MM.1S (cell line): ENCODE measurements at regions not wholly inside any gene's neighbourhood (a gene's known extent, or its start where the extent isn't known, plus 50 kb on each side); places are given as distances from the start of the nearest gene placed in this dataset.

Experiments used
- DNase-seq: peaks from one replicate; pipeline ENCODE4 v3.0.0-alpha.2; 2015
- H2AFZ ChIP-seq: fragments of 300-600 bp; sonication (generic); 2 replicates; pipeline ENCODE4 v1.6.0; 2016; ENCODE audit warnings: antibody characterized with exemption, low read length
- H3F3A ChIP-seq: fragments of 300-600 bp; sonication (generic); 2 replicates; pipeline ENCODE4 v1.6.1; 2016; ENCODE audit warnings: mild to moderate bottlenecking, antibody characterized with exemption, low read length, moderate library complexity, mixed read lengths; ENCODE audit not compliant: insufficient read depth
- H3K27ac ChIP-seq: fragments of 300-600 bp; sonication (generic); 2 replicates; pipeline ENCODE4 v1.5.1; 2016; ENCODE audit warnings: mild to moderate bottlenecking, low read length
- H3K27me3 ChIP-seq: fragments of 300-600 bp; sonication (generic); replicated peaks from 2 replicates; pipeline ENCODE4 v1.6.0; 2016; ENCODE audit warnings: low read length; ENCODE audit not compliant: insufficient read depth
- H3K36me3 ChIP-seq: fragments of 300-600 bp; sonication (generic); replicated peaks from 2 replicates; pipeline ENCODE4 v1.6.1; 2016; ENCODE audit warnings: mild to moderate bottlenecking, low read length, mixed read lengths; ENCODE audit not compliant: insufficient read depth
- H3K4me1 ChIP-seq: fragments of 300-600 bp; sonication (generic); 2 replicates; pipeline ENCODE4 v1.6.1; 2016; ENCODE audit warnings: low read length, mixed read lengths
- H3K4me2 ChIP-seq: fragments of 300-600 bp; sonication (generic); 2 replicates; pipeline ENCODE4 v1.6.0; 2016; ENCODE audit warnings: low read depth, low read length
- H3K4me3 ChIP-seq: fragments of 300-600 bp; sonication (generic); 2 replicates; pipeline ENCODE4 v1.5.1; 2016; ENCODE audit warnings: low read length, mixed read lengths
- H3K79me2 ChIP-seq: fragments of 300-600 bp; sonication (generic); 2 replicates; pipeline ENCODE4 v1.6.1; 2016; ENCODE audit warnings: mixed run types, low read length, mixed read lengths
- H3K9ac ChIP-seq: fragments of 300-600 bp; sonication (generic); 2 replicates; pipeline ENCODE4 v1.6.1; 2016; ENCODE audit warnings: low read length, mixed read lengths
- H3K9me2 ChIP-seq: fragments of 300-600 bp; sonication (generic); replicated peaks from 2 replicates; pipeline ENCODE4 v1.6.1; 2016; ENCODE audit warnings: mild to moderate bottlenecking, low read length, mixed read lengths; ENCODE audit not compliant: insufficient read depth
- H3K9me3 ChIP-seq: fragments of 300-600 bp; sonication (generic); replicated peaks from 2 replicates; pipeline ENCODE4 v1.6.1; 2016; ENCODE audit warnings: mild to moderate bottlenecking, low read length, mixed read lengths; ENCODE audit not compliant: insufficient read depth
- H4K20me1 ChIP-seq: fragments of 300-600 bp; sonication (generic); 2 replicates; pipeline ENCODE4 v1.6.1; 2016; ENCODE audit warnings: mild to moderate bottlenecking, low read length, moderate library complexity, mixed read lengths; ENCODE audit not compliant: insufficient read depth
- EZH2 ChIP-seq: fragments of 300-600 bp; sonication (generic); optimal IDR thresholded peaks from 2 replicates; pipeline ENCODE3; 2017; ENCODE audit warnings: low read depth, mild to moderate bottlenecking, antibody characterized with exemption, low read length, mixed read lengths
- EZH2phosphoT487 ChIP-seq: fragments of 300-600 bp; sonication (generic); IDR thresholded peaks from 2 replicates; pipeline ENCODE4 v1.6.1; 2018; ENCODE audit warnings: antibody characterized with exemption, low read length
- TF ChIP-seq, protein P1 (sequence below): fragments of 300-600 bp; sonication (generic); IDR thresholded peaks from 2 replicates; pipeline ENCODE4 v1.5.1; 2016; ENCODE audit warnings: antibody characterized with exemption, low read length, mixed read lengths

DNA sequence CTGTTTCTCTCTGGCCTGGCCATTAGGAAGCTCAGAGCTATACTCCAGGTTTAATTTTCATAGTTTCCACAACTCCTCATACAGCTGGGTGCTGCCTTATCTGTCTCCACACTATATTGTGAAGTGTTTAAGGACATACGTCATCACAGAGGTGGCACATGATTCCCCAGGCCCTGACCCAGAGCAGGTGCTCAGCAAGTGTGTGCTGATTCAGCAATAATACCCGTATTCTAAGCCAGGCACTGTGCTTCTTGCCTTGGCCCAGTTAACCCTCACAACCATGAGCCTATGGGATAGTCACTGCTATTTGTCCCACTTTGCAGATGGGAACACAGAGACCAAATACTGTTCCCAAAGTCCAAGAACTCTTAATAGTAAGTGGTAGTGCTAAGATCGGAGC is 93.5 kb upstream of the SMIM23 start:
- no peaks in the 10 kb centered on the region for H3K4me1 ChIP-seq
- TF ChIP-seq EZH2phosphoT487 (no peak), EZH2 (no peak)
- TF ChIP-seq, protein P1, sequence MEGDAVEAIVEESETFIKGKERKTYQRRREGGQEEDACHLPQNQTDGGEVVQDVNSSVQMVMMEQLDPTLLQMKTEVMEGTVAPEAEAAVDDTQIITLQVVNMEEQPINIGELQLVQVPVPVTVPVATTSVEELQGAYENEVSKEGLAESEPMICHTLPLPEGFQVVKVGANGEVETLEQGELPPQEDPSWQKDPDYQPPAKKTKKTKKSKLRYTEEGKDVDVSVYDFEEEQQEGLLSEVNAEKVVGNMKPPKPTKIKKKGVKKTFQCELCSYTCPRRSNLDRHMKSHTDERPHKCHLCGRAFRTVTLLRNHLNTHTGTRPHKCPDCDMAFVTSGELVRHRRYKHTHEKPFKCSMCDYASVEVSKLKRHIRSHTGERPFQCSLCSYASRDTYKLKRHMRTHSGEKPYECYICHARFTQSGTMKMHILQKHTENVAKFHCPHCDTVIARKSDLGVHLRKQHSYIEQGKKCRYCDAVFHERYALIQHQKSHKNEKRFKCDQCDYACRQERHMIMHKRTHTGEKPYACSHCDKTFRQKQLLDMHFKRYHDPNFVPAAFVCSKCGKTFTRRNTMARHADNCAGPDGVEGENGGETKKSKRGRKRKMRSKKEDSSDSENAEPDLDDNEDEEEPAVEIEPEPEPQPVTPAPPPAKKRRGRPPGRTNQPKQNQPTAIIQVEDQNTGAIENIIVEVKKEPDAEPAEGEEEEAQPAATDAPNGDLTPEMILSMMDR = no peak
- no peaks in the 10 kb centered on the region for H3K27me3 ChIP-seq
- H3K9ac ChIP-seq = no peak overlapping the region
- no peak overlapping the region for H3K27ac ChIP-seq
- H3K9me2 ChIP-seq = no peaks in the 10 kb centered on the region
- no peak overlapping the region for H2AFZ ChIP-seq
- H3F3A ChIP-seq = no peaks in the 10 kb centered on the region
- H3K4me2 ChIP-seq = no peak overlapping the region
- H3K9me3 ChIP-seq = no peaks in the 10 kb centered on the region
- DNase-seq = peak; percentile 52
- H3K36me3 ChIP-seq = no peaks in the 10 kb centered on the region
- no peaks in the 10 kb centered on the region for H4K20me1 ChIP-seq
- H3K4me3 ChIP-seq = no peak overlapping the region
- no peaks in the 10 kb centered on the region for H3K79me2 ChIP-seq

DNA sequence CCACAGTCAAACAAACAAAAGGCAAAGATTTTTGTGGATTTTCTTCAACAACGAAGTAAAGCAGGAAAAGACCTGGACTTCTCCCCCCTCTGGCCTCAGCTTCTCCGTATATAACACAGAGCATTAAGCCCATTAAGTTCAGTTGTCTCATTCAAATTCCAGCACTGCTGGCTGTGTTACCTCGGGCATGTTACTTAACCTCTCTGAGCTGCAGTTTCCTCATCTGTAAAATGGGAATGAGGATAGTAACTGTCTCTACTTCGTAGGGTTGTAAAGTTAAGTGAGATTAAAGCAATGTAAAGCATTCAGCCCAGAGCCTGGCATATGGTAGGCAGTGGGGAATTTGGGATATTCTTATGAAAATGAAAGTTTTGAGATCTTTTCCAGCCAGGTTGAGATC is 92.7 kb upstream of the SMIM23 start:
- Histone ChIP-seq H3K4me3 (no peak overlapping the region), H3K36me3 (no peaks in the 10 kb centered on the region), H3K9me3 (no peaks in the 10 kb centered on the region), H3F3A (no peaks in the 10 kb centered on the region), H3K79me2 (no peaks in the 10 kb centered on the region), H3K4me1 (no peaks in the 10 kb centered on the region), H3K9ac (no peak overlapping the region), H3K4me2 (no peak overlapping the region), H3K27me3 (no peaks in the 10 kb centered on the region), H2AFZ (no peak overlapping the region), H4K20me1 (no peaks in the 10 kb centered on the region), H3K9me2 (no peaks in the 10 kb centered on the region), H3K27ac (no peak overlapping the region)
- TF ChIP-seq EZH2 (no peak), EZH2phosphoT487 (no peak)
- TF ChIP-seq, protein P1 = no peak
- DNase-seq = no peak

DNA sequence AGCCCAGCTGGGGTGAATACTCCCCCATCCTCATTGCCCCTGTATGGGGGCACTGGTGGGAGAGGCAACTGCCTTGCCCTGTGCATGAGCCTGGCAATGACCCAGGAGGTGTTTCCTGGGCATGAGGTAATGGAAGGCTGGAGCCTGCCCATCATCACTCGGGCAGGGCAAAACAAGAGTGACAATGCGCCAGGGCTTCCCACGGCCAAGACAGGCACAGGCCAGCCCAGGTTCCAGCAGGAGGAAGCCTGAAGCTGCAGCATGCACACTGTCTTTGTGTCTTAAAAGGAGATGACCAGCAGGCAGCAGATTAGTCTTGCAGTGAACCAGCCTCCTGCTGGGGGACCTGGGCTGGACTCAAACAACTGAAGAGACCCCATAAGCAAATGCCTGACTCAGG is 92.2 kb upstream of the SMIM23 start:
- Histone ChIP-seq H3K9me3 (no peaks in the 10 kb centered on the region), H3F3A (no peaks in the 10 kb centered on the region), H3K4me1 (no peaks in the 10 kb centered on the region), H3K27me3 (no peaks in the 10 kb centered on the region), H3K9me2 (no peaks in the 10 kb centered on the region), H3K9ac (no peak overlapping the region), H3K27ac (no peak overlapping the region), H2AFZ (no peak overlapping the region), H3K79me2 (no peaks in the 10 kb centered on the region), H3K4me3 (no peak overlapping the region), H4K20me1 (no peaks in the 10 kb centered on the region), H3K36me3 (no peaks in the 10 kb centered on the region), H3K4me2 (no peak overlapping the region)
- TF ChIP-seq, protein P1 = no peak
- TF ChIP-seq EZH2 = no peak
- TF ChIP-seq EZH2phosphoT487 = no peak
- no peak for DNase-seq

DNA sequence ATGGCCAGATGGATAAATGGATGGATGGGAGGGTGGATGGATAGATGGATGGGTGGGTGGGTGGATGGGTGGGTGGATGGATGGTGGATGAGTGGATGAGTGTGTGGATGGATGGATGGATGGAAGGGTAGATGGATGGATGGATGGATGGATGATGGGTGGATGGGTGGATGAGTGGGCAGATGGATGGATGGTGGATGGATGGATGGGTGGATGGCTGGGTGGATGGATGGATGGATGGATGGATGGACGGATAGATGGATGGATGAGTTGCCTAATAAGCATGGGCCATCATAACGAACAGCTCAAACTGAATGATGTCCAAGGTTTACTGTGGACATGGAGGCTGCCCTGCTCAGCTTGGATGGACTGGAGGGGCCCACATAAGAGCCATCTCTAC is 89.8 kb upstream of the SMIM23 start:
- Histone ChIP-seq H3K9me2 (no peaks in the 10 kb centered on the region), H3K9ac (no peak overlapping the region), H3K4me2 (no peak overlapping the region), H4K20me1 (no peaks in the 10 kb centered on the region), H3K9me3 (no peaks in the 10 kb centered on the region), H3K4me1 (no peaks in the 10 kb centered on the region), H3K79me2 (no peaks in the 10 kb centered on the region), H3K27me3 (no peaks in the 10 kb centered on the region), H3K4me3 (no peak overlapping the region), H3K36me3 (no peaks in the 10 kb centered on the region), H3K27ac (no peak overlapping the region), H3F3A (no peaks in the 10 kb centered on the region), H2AFZ (no peak overlapping the region)
- DNase-seq = no peak
- TF ChIP-seq EZH2phosphoT487 = no peak
